AG04450 (cell line): ENCODE measurements at regions not wholly inside any gene's neighbourhood (a gene's known extent, or its start where the extent isn't known, plus 50 kb on each side); places are given as distances from the start of the nearest gene placed in this dataset.

Experiments
- CTCF ChIA-PET: fragments of 300-600, 350-600 bp; formaldehyde crosslinking; extraction: SDS; loops from one replicate; lab custom pipeline; 2022; ENCODE audit warnings: antibody characterized with exemption, inconsistent platforms; lab: Charles Lee
- POLR2A ChIA-PET: fragments of 350-600 bp; formaldehyde crosslinking; extraction: SDS; loops from one replicate; lab custom pipeline; 2021; ENCODE audit warnings: antibody characterized with exemption, inconsistent platforms; lab: Yijun Ruan, JAX
- DNase-seq: peaks from one replicate; pipeline ENCODE4 v3.0.0-alpha.2; 2011; ENCODE audit warnings: low read depth, low spot score
- H3K27ac ChIP-seq: one replicate; pipeline ENCODE4 v1.5.1; 2012; ENCODE audit warnings: low read depth, low read length, control low read depth
- H3K27me3 ChIP-seq: one replicate; pipeline ENCODE4 v1.6.0; 2012; ENCODE audit warnings: low read length; ENCODE audit not compliant: control insufficient read depth, insufficient read depth
- H3K4me3 ChIP-seq: 2 replicates; pipeline ENCODE4 v1.5.1; 2011; ENCODE audit warnings: mild to moderate bottlenecking, low read depth, low read length, control low read depth
- H3K9me3 ChIP-seq: 2 replicates; pipeline ENCODE4 v1.5.1; 2012; ENCODE audit warnings: low read length; ENCODE audit not compliant: control insufficient read depth, insufficient read depth
- TF ChIP-seq, protein P1 (sequence below): IDR thresholded peaks from 2 replicates; pipeline ENCODE4 v1.5.1; 2011; ENCODE audit warnings: low read depth, low read length, control low read depth, inconsistent platforms

GRCh38 chr2:146870691-146871090 is 974.1 kb upstream of the ACVR2A start:
- TF ChIP-seq, protein P1, sequence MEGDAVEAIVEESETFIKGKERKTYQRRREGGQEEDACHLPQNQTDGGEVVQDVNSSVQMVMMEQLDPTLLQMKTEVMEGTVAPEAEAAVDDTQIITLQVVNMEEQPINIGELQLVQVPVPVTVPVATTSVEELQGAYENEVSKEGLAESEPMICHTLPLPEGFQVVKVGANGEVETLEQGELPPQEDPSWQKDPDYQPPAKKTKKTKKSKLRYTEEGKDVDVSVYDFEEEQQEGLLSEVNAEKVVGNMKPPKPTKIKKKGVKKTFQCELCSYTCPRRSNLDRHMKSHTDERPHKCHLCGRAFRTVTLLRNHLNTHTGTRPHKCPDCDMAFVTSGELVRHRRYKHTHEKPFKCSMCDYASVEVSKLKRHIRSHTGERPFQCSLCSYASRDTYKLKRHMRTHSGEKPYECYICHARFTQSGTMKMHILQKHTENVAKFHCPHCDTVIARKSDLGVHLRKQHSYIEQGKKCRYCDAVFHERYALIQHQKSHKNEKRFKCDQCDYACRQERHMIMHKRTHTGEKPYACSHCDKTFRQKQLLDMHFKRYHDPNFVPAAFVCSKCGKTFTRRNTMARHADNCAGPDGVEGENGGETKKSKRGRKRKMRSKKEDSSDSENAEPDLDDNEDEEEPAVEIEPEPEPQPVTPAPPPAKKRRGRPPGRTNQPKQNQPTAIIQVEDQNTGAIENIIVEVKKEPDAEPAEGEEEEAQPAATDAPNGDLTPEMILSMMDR = no peak
- no peak for DNase-seq
- Histone ChIP-seq H3K27ac (no peak overlapping the region), H3K27me3 (no peaks in the 10 kb centered on the region), H3K4me3 (no peak overlapping the region), H3K9me3 (no peaks in the 10 kb centered on the region)
- CTCF ChIA-PET = no interaction called here
- POLR2A ChIA-PET = no interaction called here

DNA sequence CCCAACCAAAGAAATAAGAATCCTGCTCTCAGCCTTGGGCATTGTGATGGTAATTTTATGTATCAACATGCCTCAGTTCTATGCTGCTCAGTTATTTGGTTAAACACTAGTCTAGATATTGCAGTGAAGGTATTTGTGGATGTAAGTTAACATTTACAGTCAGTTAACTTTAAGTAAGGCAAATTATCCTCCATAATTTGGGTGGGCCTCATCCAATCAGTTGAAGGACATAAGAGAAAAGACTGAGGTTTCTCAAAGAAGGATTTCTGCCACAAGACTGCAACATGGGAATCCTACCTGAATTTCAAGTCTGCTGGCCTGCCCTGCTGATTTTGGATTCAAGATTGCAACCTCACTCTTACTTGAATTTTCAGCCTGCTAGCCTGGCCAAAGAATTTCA is 975.5 kb upstream of the ACVR2A start:
- Histone ChIP-seq H3K4me3 (no peak overlapping the region), H3K9me3 (no peaks in the 10 kb centered on the region), H3K27me3 (no peaks in the 10 kb centered on the region), H3K27ac (no peak overlapping the region)
- ChIA-PET CTCF (no interaction called here), POLR2A (no interaction called here)
- TF ChIP-seq, protein P1 = no peak
- DNase-seq = no peak

DNA sequence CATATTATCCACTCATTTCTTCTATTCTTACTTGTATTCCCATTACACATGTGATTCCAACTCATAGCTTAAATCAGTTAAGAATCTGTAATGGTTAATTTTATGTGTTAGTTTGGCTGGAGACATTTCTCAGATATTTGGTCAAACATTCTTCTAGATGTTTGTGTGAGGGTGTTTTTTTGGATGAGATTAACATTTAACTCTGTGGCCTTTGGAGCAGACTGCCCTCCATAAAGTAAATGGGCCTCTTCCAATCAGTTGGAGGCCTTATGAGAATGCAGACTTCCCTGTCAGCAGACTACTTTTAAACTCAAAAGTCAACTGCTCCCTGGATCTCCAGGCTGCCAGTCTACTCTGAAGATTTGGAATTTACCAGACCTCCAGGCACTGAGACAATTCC is 976.8 kb upstream of the ACVR2A start:
- no peak overlapping the region for H3K27ac ChIP-seq
- H3K4me3 ChIP-seq = no peak overlapping the region
- DNase-seq = no peak
- H3K27me3 ChIP-seq = no peaks in the 10 kb centered on the region
- POLR2A ChIA-PET = no interaction called here
- no peaks in the 10 kb centered on the region for H3K9me3 ChIP-seq
- CTCF ChIA-PET = no interaction called here
- TF ChIP-seq, protein P1 = no peak

DNA sequence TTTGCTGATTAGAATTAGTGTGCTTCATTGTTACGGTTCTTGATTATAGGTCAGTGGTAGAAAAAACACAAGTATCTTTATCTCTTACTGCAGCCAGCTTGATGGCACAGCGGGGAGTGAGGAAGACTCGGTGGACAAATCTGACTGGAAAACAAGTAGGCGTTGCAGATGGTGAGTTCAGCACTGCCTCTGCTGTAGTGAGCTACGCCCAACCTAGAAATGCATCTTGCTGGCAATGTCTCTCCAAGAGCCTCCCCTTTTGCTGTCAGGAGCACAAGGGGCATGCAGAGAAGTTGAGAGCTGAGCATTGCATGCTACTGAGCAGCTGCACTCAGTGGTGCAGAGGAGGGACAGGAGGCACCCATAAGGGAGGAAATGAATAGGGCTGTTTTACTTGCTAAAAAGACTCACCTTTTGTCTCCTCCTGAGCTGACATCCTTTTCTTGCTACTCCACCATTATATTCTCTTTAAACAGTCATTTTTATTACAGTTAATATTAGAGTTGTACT is 977.3 kb upstream of the ACVR2A start:
- ChIA-PET POLR2A (no interaction called here), CTCF (no interaction called here)
- DNase-seq = no peak
- H3K9me3 ChIP-seq = no peaks in the 10 kb centered on the region
- no peak overlapping the region for H3K4me3 ChIP-seq
- no peaks in the 10 kb centered on the region for H3K27me3 ChIP-seq
- TF ChIP-seq, protein P1 = no peak
- no peak overlapping the region for H3K27ac ChIP-seq

GRCh38 chr2:146853741-146854444 is 990.9 kb upstream of the ACVR2A start:
- DNase-seq = no peak
- CTCF ChIA-PET = no interaction called here

More at GRCh38 chr2:146853741-146854444, 990.9 kb upstream of the ACVR2A start:
- Histone ChIP-seq H3K27ac (no peak overlapping the region), H3K4me3 (no peak overlapping the region), H3K27me3 (no peaks in the 10 kb centered on the region), H3K9me3 (no peaks in the 10 kb centered on the region)
- TF ChIP-seq, protein P1 = no peak
- POLR2A ChIA-PET = no interaction called here
